ENCODE measurements at regions not wholly inside any gene's neighbourhood (a gene's known extent, or its start where the extent isn't known, plus 50 kb on each side); places are given as distances from the start of the nearest gene placed in this dataset.

GRCh38 chr10:3395458-3395861 lies 222.9 kb upstream of the PITRM1 start:
- TF ChIP-seq CTCF (conservative IDR thresholded peaks at IDR 0.05 in 1 of 2, IDR thresholded peaks at IDR 0.05 in 1 of 2; ENCODE audit: low read depth in 1 of 2, low read length in 2 of 2) (no peak), EZH2 (IDR thresholded peaks at IDR 0.05; ENCODE audit: low read length, missing control alignments) (no peak)
